ENCODE measurements at regions not wholly inside any gene's neighbourhood (a gene's known extent, or its start where the extent isn't known, plus 50 kb on each side); places are given as distances from the start of the nearest gene placed in this dataset.

- no peak overlapping the region for H3K9ac ChIP-seq
- H3K9me3 ChIP-seq: no peaks in the 10 kb centered on the region
- H2AFZ ChIP-seq (ENCODE audit: low read depth): no peak overlapping the region
- no peak overlapping the region for H3K4me3 ChIP-seq (ENCODE audit: low read depth in 2 of 2, low read length in 1 of 2)
- H3K79me2 ChIP-seq (ENCODE audit: insufficient read depth): no peaks in the 10 kb centered on the region
- no peak for DNase-seq
- ChIA-PET POLR2A (no interaction called here), CTCF (interaction anchor here (0.8 kb wide), 1 partner anchor 16 kb away, joined by 3 read pairs; no protein-coding TSS in a partner anchor)
- H4K20me1 ChIP-seq (ENCODE audit: insufficient read depth): no peaks in the 10 kb centered on the region
- no peaks in the 10 kb centered on the region for H3K9me2 ChIP-seq
- H3K4me2 ChIP-seq: no peak overlapping the region
- no peaks in the 10 kb centered on the region for H3K36me3 ChIP-seq (replicated peaks in 1 of 2; ENCODE audit: control insufficient read depth in 1 of 2, insufficient read depth in 2 of 2, low read length in 1 of 2)
- TF ChIP-seq FOXM1 (IDR thresholded peaks at IDR 0.05; ENCODE audit: low read depth): no peak
- TF ChIP-seq IRF3 (IDR thresholded peaks at IDR 0.05; ENCODE audit: low read depth, low read length): no peak
- no peak for TF ChIP-seq USF1 (IDR thresholded peaks at IDR 0.05; ENCODE audit: borderline replicate concordance, low read depth)
- TF ChIP-seq CTCF (IDR thresholded peaks at IDR 0.05): no peak
- TF ChIP-seq POLR2AphosphoS5 (IDR thresholded peaks at IDR 0.05; ENCODE audit: low read depth, low read length): no peak
- TF ChIP-seq TCF12 (IDR thresholded peaks at IDR 0.05): no peak
- no peak for TF ChIP-seq TAF1 (IDR thresholded peaks at IDR 0.05; ENCODE audit: borderline replicate concordance, low read depth, low read length)
- H3F3A ChIP-seq (replicated peaks; ENCODE audit: insufficient read depth): no peaks in the 10 kb centered on the region
- no peaks in the 10 kb centered on the region for H3K4me1 ChIP-seq (ENCODE audit: control insufficient read depth in 1 of 2, insufficient read depth in 2 of 2, low read depth in 1 of 2, low read length in 1 of 2)
- WGBS (ENCODE audit: low lambda C conversion rate): 4% methylated on average over 5 of the region's 5 CpGs
- H3K27me3 ChIP-seq (ENCODE audit: insufficient read depth): peaks cover 31% of the 10 kb centered on the region
- H3K27ac ChIP-seq (ENCODE audit: low read depth in 2 of 2, low read length in 1 of 2): no peak overlapping the region
These were observed 192.4 kb downstream of the AHR start for GRCh38 chr7:17490825-17491224.

- ChIA-PET POLR2A (no interaction called here), CTCF (interaction anchor here (1.8 kb wide), 1 partner anchor 9 kb away, joined by 6 read pairs; no protein-coding TSS in a partner anchor)
- no peaks in the 10 kb centered on the region for H4K20me1 ChIP-seq (ENCODE audit: insufficient read depth)
- H3K27me3 ChIP-seq (ENCODE audit: insufficient read depth): peaks cover 38% of the 10 kb centered on the region
- no peak for TF ChIP-seq MAX (IDR thresholded peaks at IDR 0.05; ENCODE audit: low read depth)
- TF ChIP-seq RFX5 (IDR thresholded peaks at IDR 0.05; ENCODE audit: low read length): no peak
- TF ChIP-seq NRF1 (IDR thresholded peaks at IDR 0.05; ENCODE audit: low read depth, low read length): no peak
- no peak for TF ChIP-seq GABPA (IDR thresholded peaks at IDR 0.05; ENCODE audit: low read depth)
- TF ChIP-seq MEF2A (IDR thresholded peaks at IDR 0.05; ENCODE audit: borderline replicate concordance, low read depth): no peak
- no peak for TF ChIP-seq GATA2 (CRISPR knock-in tag; IDR thresholded peaks at IDR 0.05)
- TF ChIP-seq FOXM1 (IDR thresholded peaks at IDR 0.05; ENCODE audit: low read depth): no peak
- TF ChIP-seq POLR2AphosphoS5 (IDR thresholded peaks at IDR 0.05; ENCODE audit: low read depth, low read length): no peak
- no peaks in the 10 kb centered on the region for H3K9me3 ChIP-seq
- no peak overlapping the region for H2AFZ ChIP-seq (ENCODE audit: low read depth)
- no peaks in the 10 kb centered on the region for H3K4me1 ChIP-seq (ENCODE audit: control insufficient read depth in 1 of 2, insufficient read depth in 2 of 2, low read depth in 1 of 2, low read length in 1 of 2)
- no peak for DNase-seq
- H3K27ac ChIP-seq (ENCODE audit: low read depth in 2 of 2, low read length in 1 of 2): no peak overlapping the region
- H3K36me3 ChIP-seq (replicated peaks in 1 of 2; ENCODE audit: control insufficient read depth in 1 of 2, insufficient read depth in 2 of 2, low read length in 1 of 2): no peaks in the 10 kb centered on the region
- H3K4me3 ChIP-seq (ENCODE audit: low read depth in 2 of 2, low read length in 1 of 2): no peak overlapping the region
- H3K79me2 ChIP-seq (ENCODE audit: insufficient read depth): no peaks in the 10 kb centered on the region
- 11% methylated on average over 4 of the region's 4 CpGs for WGBS (ENCODE audit: low lambda C conversion rate)
- H3F3A ChIP-seq (replicated peaks; ENCODE audit: insufficient read depth): no peaks in the 10 kb centered on the region
- H3K4me2 ChIP-seq: no peak overlapping the region
- H3K9me2 ChIP-seq: no peaks in the 10 kb centered on the region
- no peak overlapping the region for H3K9ac ChIP-seq
These were observed 194.0 kb downstream of the AHR start for GRCh38 chr7:17492437-17492836.

Measured in SK-N-SH (cell line).